ENCODE measurements at regions not wholly inside any gene's neighbourhood (a gene's known extent, or its start where the extent isn't known, plus 50 kb on each side); places are given as distances from the start of the nearest gene placed in this dataset.

- ChIA-PET CTCF (interaction anchor here (0.6 kb wide), 1 partner anchor 222 kb away, joined by 3 read pairs; no protein-coding TSS in a partner anchor), POLR2A (no interaction called here)
- H3K36me3 Mint-ChIP-seq (ENCODE audit: insufficient read depth, unreplicated experiment) = no peaks in the 10 kb centered on the region
- no peak for DNase-seq
- intact Hi-C loops (cut with micrococcal nuclease; ENCODE audit: unreplicated experiment) = no loop called here
- peaks cover 2% of the 10 kb centered on the region for H3K27me3 Mint-ChIP-seq (ENCODE audit: insufficient read depth, unreplicated experiment)
- TF ChIP-seq CTCF (IDR thresholded peaks at IDR 0.05; ENCODE audit: insufficient read depth in 1 of 2, low read depth in 1 of 2, low read length in 1 of 2, severe bottlenecking in 1 of 2, unreplicated experiment in 1 of 2) = no peak
- H3K27ac Mint-ChIP-seq (ENCODE audit: unreplicated experiment) = no peak overlapping the region
- Histone ChIP-seq H3K4me3 (ENCODE audit: low read depth, low read length) (no peak overlapping the region), H3K36me3 (ENCODE audit: control insufficient read depth, insufficient read depth, low read length) (no peaks in the 10 kb centered on the region), H3K27me3 (replicated peaks; ENCODE audit: control insufficient read depth, insufficient read depth, low read length) (no peaks in the 10 kb centered on the region), H3K9me3 (0 out of 2 replicates have a peak, but pooled peaks cover 3% of the 10 kb centered on the region), H3K4me1 (no peaks in the 10 kb centered on the region)
- H3K4me1 Mint-ChIP-seq (ENCODE audit: low read depth, unreplicated experiment) = no peaks in the 10 kb centered on the region
- no peaks in the 10 kb centered on the region for H3K9me3 Mint-ChIP-seq (ENCODE audit: unreplicated experiment)
- BruUV-seq (replicated peaks) = no TSS peak
- H3K4me3 Mint-ChIP-seq (ENCODE audit: unreplicated experiment) = no peak overlapping the region
These were observed 272.6 kb downstream of the ETAA1 start for GRCh38 chr2:67669766-67670165.

- ChIA-PET CTCF (no interaction called here), POLR2A (no interaction called here)
- no peaks in the 10 kb centered on the region for H3K36me3 Mint-ChIP-seq (ENCODE audit: insufficient read depth, unreplicated experiment)
- peaks cover 2% of the 10 kb centered on the region for H3K27me3 Mint-ChIP-seq (ENCODE audit: insufficient read depth, unreplicated experiment)
- Histone ChIP-seq H3K36me3 (ENCODE audit: control insufficient read depth, insufficient read depth, low read length) (no peaks in the 10 kb centered on the region), H3K4me3 (ENCODE audit: low read depth, low read length) (no peak overlapping the region), H3K27me3 (replicated peaks; ENCODE audit: control insufficient read depth, insufficient read depth, low read length) (no peaks in the 10 kb centered on the region), H3K9me3 (0 out of 2 replicates have a peak, but pooled peaks cover 3% of the 10 kb centered on the region), H3K4me1 (no peaks in the 10 kb centered on the region)
- H3K4me3 Mint-ChIP-seq (ENCODE audit: unreplicated experiment) = no peak overlapping the region
- H3K9me3 Mint-ChIP-seq (ENCODE audit: unreplicated experiment) = no peaks in the 10 kb centered on the region
- TF ChIP-seq CTCF (IDR thresholded peaks at IDR 0.05; ENCODE audit: insufficient read depth in 1 of 2, low read depth in 1 of 2, low read length in 1 of 2, severe bottlenecking in 1 of 2, unreplicated experiment in 1 of 2) = no peak
- intact Hi-C loops (cut with micrococcal nuclease; ENCODE audit: unreplicated experiment) = no loop called here
- H3K27ac Mint-ChIP-seq (ENCODE audit: unreplicated experiment) = no peak overlapping the region
- BruUV-seq (replicated peaks) = no TSS peak
- no peaks in the 10 kb centered on the region for H3K4me1 Mint-ChIP-seq (ENCODE audit: low read depth, unreplicated experiment)
- DNase-seq = no peak
These were observed 273.6 kb downstream of the ETAA1 start for GRCh38 chr2:67670747-67671183.

- DNase-seq = no peak
- intact Hi-C loops (cut with micrococcal nuclease; ENCODE audit: unreplicated experiment) = no loop called here
- Mint-ChIP-seq H3K36me3 (ENCODE audit: insufficient read depth, unreplicated experiment) (no peaks in the 10 kb centered on the region), H3K4me1 (ENCODE audit: low read depth, unreplicated experiment) (no peaks in the 10 kb centered on the region), H3K27me3 (ENCODE audit: insufficient read depth, unreplicated experiment) (no peaks in the 10 kb centered on the region), H3K27ac (ENCODE audit: unreplicated experiment) (no peak overlapping the region), H3K9me3 (ENCODE audit: unreplicated experiment) (no peaks in the 10 kb centered on the region), H3K4me3 (ENCODE audit: unreplicated experiment) (no peak overlapping the region)
- H3K4me3 ChIP-seq (ENCODE audit: low read depth, low read length) = no peak overlapping the region
- CTCF ChIA-PET = no interaction called here
- H3K4me1 ChIP-seq = no peaks in the 10 kb centered on the region
- 0 out of 2 replicates have a peak, but pooled peaks cover 3% of the 10 kb centered on the region for H3K9me3 ChIP-seq
- no peaks in the 10 kb centered on the region for H3K27me3 ChIP-seq (replicated peaks; ENCODE audit: control insufficient read depth, insufficient read depth, low read length)
- no peak for TF ChIP-seq CTCF (IDR thresholded peaks at IDR 0.05; ENCODE audit: insufficient read depth in 1 of 2, low read depth in 1 of 2, low read length in 1 of 2, severe bottlenecking in 1 of 2, unreplicated experiment in 1 of 2)
- H3K36me3 ChIP-seq (ENCODE audit: control insufficient read depth, insufficient read depth, low read length) = no peaks in the 10 kb centered on the region
- no TSS peak for BruUV-seq (replicated peaks)
- POLR2A ChIA-PET = no interaction called here
These were observed 274.6 kb downstream of the ETAA1 start for GRCh38 chr2:67671464-67672450.
